GM12872 (cell line): ENCODE measurements at regions not wholly inside any gene's neighbourhood (a gene's known extent, or its start where the extent isn't known, plus 50 kb on each side); places are given as distances from the start of the nearest gene placed in this dataset.

Experiments used
- TF ChIP-seq, protein P1 (sequence below): IDR thresholded peaks from 3 replicates; pipeline ENCODE4 v1.5.1; 2011; ENCODE audit warnings: low read depth, mild to moderate bottlenecking, low read length, moderate library complexity; ENCODE audit not compliant: insufficient read depth

DNA sequence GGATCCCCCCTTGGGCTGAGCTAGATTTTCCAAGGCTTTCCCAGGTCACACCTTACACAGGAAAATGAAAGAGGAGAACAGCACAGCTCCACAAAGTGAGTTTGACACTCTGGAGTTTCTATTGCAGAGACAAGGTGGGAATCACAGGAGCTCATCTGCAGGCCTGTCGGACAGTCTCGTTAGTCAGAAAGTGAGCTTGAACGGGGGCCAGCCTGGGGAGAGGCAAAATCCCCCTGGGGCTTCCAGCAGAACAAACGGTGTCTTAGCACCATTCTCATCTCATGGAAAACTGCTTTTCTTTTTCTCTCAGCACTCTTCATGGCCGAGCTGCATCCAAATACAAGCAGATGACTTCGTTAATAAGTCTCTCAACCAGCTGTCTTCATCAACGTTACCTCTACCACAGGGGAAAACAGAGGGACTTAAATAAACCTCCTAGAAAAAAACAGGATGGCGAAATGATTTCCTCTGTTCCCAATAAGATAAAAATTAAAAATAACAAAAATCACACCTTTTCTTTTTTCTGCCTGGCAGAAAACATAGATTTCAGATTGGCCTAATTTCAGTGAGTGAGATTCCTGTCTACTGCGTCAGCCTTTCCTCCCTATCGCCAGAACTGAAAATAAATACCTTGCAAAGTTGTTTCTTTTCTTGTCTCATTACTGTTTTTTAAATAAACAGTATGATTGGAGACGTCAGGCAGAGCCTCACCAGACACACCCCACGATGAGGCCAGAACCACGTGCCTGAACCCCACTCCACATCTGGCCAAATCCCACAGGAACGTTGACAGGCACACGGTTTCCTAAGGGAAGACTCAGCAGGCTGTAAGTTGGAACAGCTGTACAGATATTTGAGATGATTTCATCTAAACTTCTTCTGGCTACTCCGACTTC lies 219.0 kb downstream of the TTLL2 start:
- TF ChIP-seq, protein P1, sequence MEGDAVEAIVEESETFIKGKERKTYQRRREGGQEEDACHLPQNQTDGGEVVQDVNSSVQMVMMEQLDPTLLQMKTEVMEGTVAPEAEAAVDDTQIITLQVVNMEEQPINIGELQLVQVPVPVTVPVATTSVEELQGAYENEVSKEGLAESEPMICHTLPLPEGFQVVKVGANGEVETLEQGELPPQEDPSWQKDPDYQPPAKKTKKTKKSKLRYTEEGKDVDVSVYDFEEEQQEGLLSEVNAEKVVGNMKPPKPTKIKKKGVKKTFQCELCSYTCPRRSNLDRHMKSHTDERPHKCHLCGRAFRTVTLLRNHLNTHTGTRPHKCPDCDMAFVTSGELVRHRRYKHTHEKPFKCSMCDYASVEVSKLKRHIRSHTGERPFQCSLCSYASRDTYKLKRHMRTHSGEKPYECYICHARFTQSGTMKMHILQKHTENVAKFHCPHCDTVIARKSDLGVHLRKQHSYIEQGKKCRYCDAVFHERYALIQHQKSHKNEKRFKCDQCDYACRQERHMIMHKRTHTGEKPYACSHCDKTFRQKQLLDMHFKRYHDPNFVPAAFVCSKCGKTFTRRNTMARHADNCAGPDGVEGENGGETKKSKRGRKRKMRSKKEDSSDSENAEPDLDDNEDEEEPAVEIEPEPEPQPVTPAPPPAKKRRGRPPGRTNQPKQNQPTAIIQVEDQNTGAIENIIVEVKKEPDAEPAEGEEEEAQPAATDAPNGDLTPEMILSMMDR: no peak

DNA sequence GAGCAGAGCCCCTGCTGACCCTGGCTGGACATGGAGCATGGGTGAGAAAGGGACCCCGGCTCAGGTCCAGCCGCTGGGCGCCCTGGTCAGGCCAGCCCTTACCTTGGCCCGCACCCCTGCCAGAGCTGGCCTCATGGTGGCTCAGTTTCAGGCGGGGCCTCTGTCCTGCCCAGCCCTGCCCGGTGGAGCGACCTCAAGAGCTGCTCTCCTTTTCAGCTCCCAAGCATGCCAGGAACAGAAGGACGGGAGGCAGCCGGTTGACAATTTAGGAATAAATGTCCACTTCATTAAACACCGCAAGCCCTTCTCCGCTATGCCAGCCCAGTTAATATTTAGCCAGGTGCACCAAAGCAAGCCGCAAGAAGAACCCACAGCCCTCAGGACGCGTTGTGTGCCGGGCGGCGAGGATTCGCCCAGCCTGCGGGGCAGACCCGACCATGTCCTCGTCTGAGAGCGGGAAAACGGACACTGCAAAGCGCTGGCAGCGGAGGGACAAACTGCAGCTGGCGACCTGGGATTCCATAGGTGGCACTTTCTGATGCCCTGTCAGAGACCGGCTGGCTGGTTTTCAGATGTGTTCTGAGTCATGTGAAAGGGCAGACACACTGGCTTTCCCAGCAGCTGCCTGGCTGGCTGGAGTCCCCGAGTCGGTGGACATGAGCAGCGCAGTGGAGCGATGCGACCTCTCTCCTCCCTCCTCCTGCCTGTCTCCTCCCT lies 221.9 kb downstream of the TTLL2 start:
- TF ChIP-seq, protein P1: no peak

DNA sequence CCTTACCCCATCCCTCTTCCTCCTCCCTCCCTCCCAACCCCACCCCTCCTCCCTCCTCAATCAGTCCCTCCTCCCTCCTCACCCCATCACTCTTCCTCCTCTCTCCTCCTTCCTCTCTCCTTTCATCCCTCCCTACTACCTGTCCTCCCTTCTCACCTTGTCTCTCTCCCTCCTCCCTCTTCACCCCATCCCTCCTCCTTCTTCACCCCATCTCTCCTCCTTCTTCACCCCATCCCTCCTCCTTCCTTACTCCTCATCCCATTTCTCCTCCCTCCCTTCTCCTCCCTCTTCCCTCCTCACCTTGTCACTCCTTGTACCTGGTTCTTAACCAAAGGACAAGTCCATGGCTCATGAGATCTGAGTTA lies 222.4 kb downstream of the TTLL2 start:
- TF ChIP-seq, protein P1: no peak

DNA sequence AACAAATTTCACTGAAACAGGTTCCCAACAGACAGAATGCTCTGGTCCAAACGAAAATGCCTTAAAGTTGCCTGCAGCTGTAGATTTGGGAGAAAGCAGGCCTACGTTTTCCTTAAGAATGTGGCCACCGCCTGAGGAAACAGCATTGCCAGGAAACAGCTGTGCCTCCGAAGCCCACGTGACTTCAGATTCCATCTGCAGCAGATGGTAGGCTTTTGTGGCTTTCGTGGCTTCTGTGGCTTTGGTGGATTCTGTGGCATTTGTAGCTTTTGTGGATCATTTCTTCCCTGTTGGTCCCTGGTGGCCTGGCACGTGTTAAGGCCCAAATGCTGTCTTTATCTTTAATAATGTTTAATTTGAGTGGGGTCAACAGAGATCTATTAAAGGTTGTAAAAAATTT lies 222.9 kb downstream of the TTLL2 start:
- TF ChIP-seq, protein P1: no peak

DNA sequence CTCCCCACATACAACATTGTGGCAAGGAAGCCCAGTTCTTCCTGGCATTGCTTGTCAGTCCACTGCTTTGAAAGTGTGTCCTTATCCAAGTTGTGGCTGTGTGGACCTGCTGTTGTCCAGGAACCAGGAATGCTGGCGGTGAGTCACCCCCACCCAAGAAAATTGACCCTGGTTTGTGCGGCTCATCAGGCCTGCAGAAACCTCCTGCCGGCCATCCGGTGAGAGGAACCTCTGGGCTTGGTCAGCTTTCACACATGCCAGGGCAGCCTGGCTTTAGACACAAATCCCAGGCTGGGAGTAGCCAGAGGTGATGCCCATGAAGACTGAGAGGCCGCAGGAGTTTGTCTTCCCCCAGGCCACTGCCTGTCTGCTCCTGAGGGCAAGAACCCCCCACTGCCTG lies 223.6 kb downstream of the TTLL2 start:
- TF ChIP-seq, protein P1: no peak

DNA sequence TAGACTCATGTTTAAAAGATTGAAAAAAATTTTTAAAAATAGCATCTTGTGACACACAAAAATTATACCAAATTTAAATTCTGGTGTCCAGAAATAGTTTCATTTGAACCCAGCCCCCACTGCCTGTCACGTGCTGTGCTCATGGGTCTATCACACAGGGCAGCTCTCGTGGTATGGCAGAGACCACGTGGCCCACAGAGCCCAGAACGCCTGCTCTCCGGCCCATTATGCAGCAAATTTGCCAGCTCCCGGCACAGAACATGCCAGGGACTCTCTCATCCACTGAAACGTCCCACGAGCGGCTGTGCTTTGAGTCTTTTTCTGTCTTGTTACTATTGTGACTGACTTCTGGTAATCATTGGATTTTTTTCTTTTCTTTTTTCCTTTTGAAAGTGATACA lies 224.3 kb downstream of the TTLL2 start:
- TF ChIP-seq, protein P1: no peak

DNA sequence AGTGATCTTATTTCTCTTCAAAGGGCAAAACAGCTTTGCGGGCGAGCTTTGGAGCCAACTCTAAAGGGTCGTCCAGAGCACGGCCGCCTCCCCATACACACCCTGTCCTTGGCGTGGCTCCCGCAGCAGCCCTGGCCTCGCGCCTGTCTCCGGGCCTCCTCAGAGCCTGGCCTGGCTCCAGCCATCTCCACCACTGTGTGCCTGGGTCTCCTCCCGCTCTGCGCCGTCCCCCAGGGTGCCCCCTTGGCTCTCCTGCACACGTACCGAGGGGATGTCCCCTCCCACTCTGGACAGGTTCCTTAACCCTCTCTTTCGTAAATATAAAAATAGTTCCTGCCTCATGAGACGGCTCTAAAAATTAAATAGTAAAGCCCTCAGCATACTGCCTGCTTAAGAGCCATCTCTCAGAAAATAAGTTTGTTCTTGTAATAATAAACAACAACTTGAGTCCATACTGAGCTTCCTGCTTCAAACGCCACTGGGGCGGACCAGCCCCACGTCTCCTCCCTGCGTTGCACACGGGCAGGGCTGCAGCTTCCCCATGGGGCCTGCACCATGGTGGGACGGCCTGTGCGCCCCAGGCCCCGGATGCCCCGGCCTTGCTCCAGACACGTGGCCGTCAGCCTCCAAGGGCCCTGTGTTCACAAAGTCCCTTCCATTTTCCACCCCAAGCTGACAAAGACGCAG lies 226.2 kb downstream of the TTLL2 start:
- TF ChIP-seq, protein P1: no peak
